Ovary (tissue), 7 donors: ENCODE measurements at regions not wholly inside any gene's neighbourhood (a gene's known extent, or its start where the extent isn't known, plus 50 kb on each side); places are given as distances from the start of the nearest gene placed in this dataset.
"Not testable (repeated sequence)": the region's sequence is repeated elsewhere in the genome, so short reads cannot be mapped to it uniquely, and the experiment has no call there.

Source experiments
- DNase-seq, 5 donors: peaks; one replicate each; pipeline ENCODE4 v3.0.0-alpha.2; 2019 to 2020
- H3K27ac ChIP-seq, 2 donors: fragments of 200-600 bp; one replicate each; pipeline versions ENCODE4 v1.5.1 to v1.8.0; 2019 to 2022
- H3K27me3 ChIP-seq: fragments of 200-600 bp; one replicate; pipeline ENCODE4 v1.8.0; 2022
- H3K36me3 ChIP-seq: fragments of 200-600 bp; sonication (generic); one replicate; pipeline ENCODE4 v1.5.1; 2019
- H3K4me1 ChIP-seq: one replicate; pipeline ENCODE4 v1.8.1; 2013; ENCODE audit warnings: mild to moderate bottlenecking, moderate library complexity; ENCODE audit not compliant: insufficient read depth
- H3K4me3 ChIP-seq: fragments of 200-600 bp; sonication (generic); one replicate; pipeline ENCODE4 v1.5.1; 2017
- H3K9me3 ChIP-seq, 2 donors: fragments of 200-600 bp in 1 of 2; sonication (generic) in 1 of 2; one replicate each; pipeline versions ENCODE4 v1.5.1 to v1.8.1; 2013 to 2019; ENCODE audit warnings: mild to moderate bottlenecking in 1 of 2, moderate library complexity in 1 of 2
- WGBS, 3 donors: extraction: QIAGEN DNeasy Blood & Tissue Kit in 1 of 3; methylation state at CpG; one replicate each; pipeline versions ENCODE4 v1.1.5 to v1.1.7; 2013 to 2017; 5-methylcytosine and 5-hydroxymethylcytosine counted together
- intact Hi-C, 4 donors: fragments of 100-400 bp; cut with DNase I; formaldehyde crosslinking; loops; one replicate each; pipeline versions ENCODE4 v1.11.0 to v1.15.1; 2022 to 2023
- donor health status: DM: no; HTN: no; CAD: no; lungs with moderate emphysema.
- donor health status: DM: no; HTN: no; CAD: no.
- donor health status: Bipolar disorder and iron deficiency.
- donor health status: DM: no; HTN: no; CAD: no.
- donor health status: DM: yes; HTN: yes; CAD: no.

DNA sequence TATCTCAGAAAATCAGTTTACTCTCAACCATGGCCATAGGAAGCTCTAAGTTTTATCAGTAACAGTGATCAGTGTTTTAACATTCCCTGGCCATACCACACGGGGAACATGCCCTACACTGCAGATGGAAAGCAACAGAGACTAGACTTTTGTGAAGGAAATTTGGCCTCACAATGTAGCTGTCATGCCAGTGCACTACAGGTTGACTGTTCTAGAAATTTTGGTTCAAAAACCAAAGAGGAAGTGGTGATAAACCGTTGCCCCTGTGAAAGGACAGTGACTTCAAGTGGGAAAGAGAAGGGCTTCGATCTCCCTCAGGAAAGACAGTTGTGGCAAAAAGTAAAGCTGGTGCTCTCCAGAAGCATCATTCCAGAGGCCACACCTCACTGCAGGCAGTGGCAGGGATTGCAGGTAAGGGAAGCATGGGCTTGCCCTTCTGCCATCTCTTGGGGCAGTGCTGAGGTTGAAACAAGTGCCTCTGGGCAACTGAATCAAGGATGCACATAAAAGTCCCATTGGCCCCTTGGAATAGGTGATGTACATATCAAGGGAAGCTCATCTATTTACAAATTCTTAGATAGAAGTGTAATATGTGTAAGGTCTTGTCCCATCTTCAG is 143.4 kb downstream of the PPIAL4A start:
- 59 to 65% (median 63%) methylated on average over 3 of the region's 3 CpGs for WGBS, 3 donors

DNA sequence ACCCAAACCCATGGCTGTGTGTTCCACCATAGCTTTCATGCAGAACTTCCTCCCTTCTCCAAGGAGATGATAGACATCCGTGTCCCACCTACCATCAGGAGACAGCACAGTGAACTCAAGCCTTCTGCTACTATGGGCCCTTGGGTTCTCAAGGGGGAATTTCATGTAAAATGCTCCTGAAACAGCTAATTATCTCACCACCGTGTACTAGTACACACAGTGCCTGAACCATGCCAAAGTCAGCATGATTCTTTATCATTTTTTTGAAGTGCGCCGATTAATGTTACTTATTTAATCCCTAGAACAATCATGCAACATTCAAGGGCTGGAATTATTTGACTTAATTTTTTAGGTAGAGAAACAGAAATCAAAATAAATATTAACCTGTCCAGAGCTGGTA is 147.2 kb downstream of the PPIAL4A start:
- no CpG with 5 or more reads among the region's 4 CpGs for WGBS, 3 donors
- DNase-seq, H3K4me3 ChIP-seq, H3K4me1 ChIP-seq, H3K9me3 ChIP-seq, H3K27ac ChIP-seq, intact Hi-C loops, H3K27me3 ChIP-seq, H3K36me3 ChIP-seq: not testable (repeated sequence)

More for the DNA sequence above, 143.4 kb downstream of the PPIAL4A start:
- intact Hi-C loops, H3K36me3 ChIP-seq, H3K4me1 ChIP-seq, H3K4me3 ChIP-seq, H3K27ac ChIP-seq, H3K9me3 ChIP-seq, H3K27me3 ChIP-seq, DNase-seq: not testable (repeated sequence)

DNA sequence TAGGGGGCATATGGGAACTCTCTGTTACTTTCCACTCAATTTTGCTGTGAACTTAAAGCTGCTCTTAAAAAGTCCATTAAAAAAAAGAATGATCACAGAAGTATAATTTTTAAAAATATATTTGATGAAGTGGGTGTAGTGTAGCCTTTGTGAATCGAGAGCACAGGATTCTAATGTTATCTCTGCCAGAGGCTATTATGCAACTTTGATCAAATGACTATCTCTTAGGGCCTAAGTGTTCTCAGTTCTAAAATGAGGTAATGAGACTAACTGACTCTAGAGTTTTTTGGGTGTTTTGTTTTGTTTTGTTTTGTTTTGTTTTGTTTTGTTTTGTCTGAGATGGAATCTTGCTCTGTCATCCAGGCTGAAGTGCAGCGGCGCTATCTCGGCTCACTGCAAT is 143.2 kb downstream of the FAM72B start:
- H3K27me3 ChIP-seq, H3K9me3 ChIP-seq, H3K27ac ChIP-seq, H3K4me3 ChIP-seq, intact Hi-C loops, H3K4me1 ChIP-seq, DNase-seq, H3K36me3 ChIP-seq: not testable (repeated sequence)
- 94% methylated on average over 3 of the region's 4 CpGs; no CpG with 5 or more reads in 2 of the 3 donors for WGBS, 3 donors

DNA sequence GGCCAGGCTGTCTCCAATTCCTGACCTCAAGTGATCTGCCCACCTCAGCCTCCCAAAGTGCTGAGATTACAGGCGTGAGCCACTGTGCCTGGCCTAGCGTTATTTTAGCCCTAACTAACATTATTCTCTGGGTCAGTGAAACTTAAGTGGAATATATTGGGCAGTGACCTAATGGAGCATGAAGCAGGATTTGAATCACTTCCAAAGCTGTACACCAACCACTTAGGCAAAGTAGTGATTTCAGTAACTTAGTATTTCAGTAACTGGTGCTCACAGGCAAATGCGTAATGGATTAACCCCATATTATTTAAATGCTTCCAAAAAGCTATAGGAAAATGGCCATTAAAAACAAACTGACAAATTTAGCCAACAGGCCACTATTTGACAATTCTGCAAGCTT is 142.6 kb downstream of the FAM72B start:
- H3K36me3 ChIP-seq, H3K4me1 ChIP-seq, H3K27me3 ChIP-seq, DNase-seq, intact Hi-C loops, H3K9me3 ChIP-seq, H3K4me3 ChIP-seq, H3K27ac ChIP-seq: not testable (repeated sequence)
- 88 to 94% (median 93%) methylated on average over 1 to 3 of the region's 3 CpGs for WGBS, 3 donors

DNA sequence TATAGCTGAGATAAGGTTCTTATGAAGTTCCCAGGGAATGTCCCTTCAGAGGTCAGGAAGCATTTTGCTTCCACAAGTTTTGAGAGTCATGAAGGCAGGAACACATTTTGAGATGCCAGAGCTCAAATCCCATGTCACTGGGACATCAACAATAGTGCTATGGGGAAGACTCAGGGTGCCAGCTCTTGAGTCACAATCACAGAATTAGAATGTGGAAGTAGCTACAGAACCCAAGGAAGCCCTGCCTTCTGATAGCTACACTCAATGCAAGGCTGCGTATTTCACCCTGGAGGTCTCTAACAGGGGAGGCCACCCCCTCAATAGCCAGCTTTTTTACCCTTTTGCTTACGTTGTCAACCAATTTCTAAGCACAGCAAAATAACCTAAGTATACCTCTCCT is 141.3 kb downstream of the FAM72B start:
- H3K9me3 ChIP-seq, intact Hi-C loops, DNase-seq, H3K4me3 ChIP-seq, H3K27ac ChIP-seq, H3K4me1 ChIP-seq, H3K27me3 ChIP-seq, H3K36me3 ChIP-seq: not testable (repeated sequence)
- WGBS, 3 donors = 54 to 60% (median 59%) methylated on average over 1 to 2 of the region's 2 CpGs

DNA sequence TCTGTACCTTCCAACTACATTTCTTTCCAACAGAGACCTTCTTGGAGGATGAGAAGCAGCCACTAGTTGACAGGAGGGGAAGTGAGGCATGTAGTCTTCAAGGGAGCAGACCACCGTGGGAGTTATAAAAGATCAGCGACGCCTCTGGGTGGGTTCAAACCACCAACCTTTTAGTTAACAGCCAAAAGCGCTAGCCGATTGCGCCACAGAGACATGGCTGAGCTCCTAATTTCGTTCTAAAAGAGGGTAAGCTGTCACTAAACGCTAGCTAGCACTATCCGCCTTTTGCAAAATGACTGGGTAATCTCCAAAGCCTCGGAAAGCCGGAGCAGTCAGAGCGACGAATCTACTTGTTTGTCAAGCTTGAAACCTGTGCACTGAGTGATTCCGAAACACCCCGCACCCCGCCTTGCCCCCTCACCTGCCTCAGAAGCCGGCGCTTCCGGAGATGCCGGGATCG is 135.8 kb downstream of the FAM72B start:
- H3K4me3 ChIP-seq, H3K36me3 ChIP-seq, H3K9me3 ChIP-seq, H3K27ac ChIP-seq, DNase-seq, intact Hi-C loops, H3K4me1 ChIP-seq, H3K27me3 ChIP-seq: not testable (repeated sequence)
- 7 to 12% (median 10%) methylated on average over 20 to 21 of the region's 21 CpGs for WGBS, 3 donors

DNA sequence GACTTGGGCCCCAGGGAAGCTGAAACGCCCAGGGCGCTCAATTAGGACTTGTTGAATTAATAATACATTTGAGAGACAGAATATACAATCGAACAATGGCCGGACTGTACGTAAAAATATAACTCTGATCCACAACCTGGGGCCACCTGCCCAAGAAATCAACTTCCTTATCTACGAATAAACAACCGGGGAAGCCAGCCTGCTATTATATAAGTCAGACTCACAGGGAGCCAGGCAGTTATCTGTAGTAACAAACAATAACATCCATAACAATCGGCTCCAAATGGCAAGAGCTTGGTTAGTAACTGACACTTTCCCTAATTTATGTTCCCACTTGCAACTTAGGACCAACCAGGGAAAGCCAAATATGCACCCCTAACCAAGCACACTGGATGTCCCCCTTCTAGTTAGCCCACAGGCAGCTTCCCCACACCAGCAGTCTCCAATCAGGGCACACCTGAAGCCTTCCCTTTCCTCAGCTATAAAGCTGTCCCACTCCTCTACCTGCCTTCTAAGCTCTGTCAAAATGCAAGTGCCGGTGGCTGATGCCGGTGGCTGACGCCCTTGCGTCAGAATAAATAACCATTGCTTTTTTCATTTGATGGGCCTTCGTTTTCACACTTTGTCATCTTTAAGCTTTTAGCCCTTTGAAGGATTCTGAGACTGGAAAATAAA is 135.2 kb downstream of the FAM72B start:
- 23 to 55% (median 38%) methylated on average over 5 to 7 of the region's 13 CpGs for WGBS, 3 donors

DNA sequence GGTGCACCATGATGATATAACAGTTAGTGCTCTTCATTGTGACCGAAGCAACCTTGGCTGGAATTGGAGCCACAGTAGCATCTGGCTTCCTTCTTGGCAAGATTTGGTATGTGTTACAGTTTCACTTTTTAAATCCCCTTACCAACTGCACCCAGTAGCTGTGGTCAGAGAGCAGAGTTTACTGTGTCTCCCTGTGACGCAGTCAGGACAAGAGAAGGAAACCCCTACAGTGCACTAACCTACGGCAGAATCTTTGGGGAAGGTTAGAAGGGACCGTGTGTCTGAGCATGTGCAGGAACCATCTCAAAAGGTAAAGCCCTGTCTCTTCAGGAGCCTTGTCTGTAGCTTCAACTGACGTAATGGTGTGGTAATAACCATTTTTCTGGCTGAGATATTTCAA is 134.0 kb downstream of the FAM72B start:
- H3K4me3 ChIP-seq, H3K4me1 ChIP-seq, H3K27me3 ChIP-seq, DNase-seq, intact Hi-C loops, H3K36me3 ChIP-seq, H3K27ac ChIP-seq, H3K9me3 ChIP-seq: not testable (repeated sequence)
- WGBS, 3 donors = 83 to 95% (median 89%) methylated on average over 5 of the region's 5 CpGs

More for the DNA sequence above, 135.2 kb downstream of the FAM72B start:
- H3K27ac ChIP-seq, H3K36me3 ChIP-seq, H3K9me3 ChIP-seq, intact Hi-C loops, DNase-seq, H3K4me3 ChIP-seq, H3K27me3 ChIP-seq, H3K4me1 ChIP-seq: not testable (repeated sequence)

DNA sequence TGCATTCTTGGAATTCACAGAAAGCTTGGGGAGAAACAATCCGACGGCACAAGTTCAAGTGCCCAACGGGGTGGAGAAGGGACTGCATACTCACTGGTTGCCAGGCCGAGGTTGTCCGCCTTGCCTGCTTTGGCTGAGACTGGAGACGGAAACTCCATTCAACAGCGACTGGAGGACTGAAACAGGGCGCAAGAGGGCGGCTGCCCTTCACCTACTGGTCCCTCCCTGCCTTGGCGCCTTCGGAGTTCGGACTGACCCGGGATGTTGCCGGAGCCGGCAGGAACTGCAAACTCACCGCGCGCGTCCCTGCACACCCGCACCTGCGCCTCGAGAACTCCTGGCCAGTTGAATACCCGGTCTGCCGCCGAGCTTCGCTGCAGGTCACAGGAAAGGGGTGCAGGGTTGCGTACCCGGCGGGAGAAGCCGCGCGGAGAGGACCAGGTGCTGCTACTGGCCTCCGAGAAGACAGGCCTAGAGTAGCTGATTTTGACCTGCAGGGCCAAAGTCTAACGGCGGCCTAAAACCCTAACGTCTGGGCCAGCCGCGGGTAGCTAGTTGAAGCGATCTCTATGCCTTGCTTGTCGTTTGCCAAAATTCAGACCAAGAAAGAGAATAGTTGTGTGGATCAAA is 132.9 kb downstream of the FAM72B start:
- DNase-seq, intact Hi-C loops, H3K4me3 ChIP-seq, H3K4me1 ChIP-seq, H3K9me3 ChIP-seq, H3K27me3 ChIP-seq, H3K27ac ChIP-seq, H3K36me3 ChIP-seq: not testable (repeated sequence)
- 19 to 23% (median 20%) methylated on average over 11 to 23 of the region's 40 CpGs for WGBS, 3 donors

DNA sequence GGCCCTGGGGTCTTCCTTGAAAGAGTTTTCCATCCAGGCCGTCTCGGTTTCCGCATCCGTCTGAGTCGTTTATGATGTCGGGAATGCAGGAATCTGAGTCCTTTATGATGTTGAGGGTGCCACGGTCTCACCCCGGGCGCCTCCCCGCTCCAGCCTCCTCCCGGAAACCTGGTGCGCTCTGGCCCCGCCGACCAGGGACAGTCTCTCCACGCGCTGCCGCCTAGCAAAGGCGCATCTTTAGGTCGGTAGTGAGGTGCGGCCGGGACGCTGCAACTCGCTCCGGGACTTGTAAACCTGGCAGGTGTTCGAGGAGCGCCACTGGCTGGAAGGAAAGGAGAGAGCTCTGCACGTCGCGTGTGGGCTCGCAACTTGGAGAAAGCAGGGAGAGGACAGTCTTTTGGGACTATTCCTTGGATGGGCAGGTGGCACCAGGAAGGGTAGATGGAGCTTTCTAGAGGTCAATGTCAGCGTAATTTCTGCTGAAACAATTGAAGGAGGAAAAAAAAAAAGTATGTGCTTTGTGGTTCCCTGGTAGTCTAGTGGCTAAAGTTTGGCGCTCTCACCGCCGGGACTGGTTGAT is 132.0 kb downstream of the FAM72B start:
- H3K4me3 ChIP-seq, H3K27me3 ChIP-seq, H3K36me3 ChIP-seq, DNase-seq, H3K4me1 ChIP-seq, H3K9me3 ChIP-seq, intact Hi-C loops, H3K27ac ChIP-seq: not testable (repeated sequence)
- 9 to 16% (median 10%) methylated on average over 26 to 32 of the region's 34 CpGs for WGBS, 3 donors

DNA sequence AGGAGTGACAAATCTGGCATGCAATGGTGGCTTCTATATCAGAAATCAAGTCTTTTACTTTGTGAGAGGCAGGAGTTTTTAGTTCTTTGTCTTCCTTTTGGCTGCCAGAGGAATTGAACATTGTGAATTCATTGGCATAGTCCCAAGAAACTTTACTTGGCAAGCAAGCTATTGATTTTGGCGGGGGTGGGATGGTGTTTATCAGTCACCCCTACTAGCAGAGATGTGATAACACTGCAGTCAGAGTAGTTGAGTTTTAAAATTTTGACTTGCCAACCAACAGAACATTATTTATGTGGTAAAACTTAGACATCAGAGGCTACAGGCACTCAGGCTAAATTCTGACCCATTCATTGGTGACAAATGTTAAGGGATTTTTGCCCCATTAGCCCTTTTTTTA is 129.2 kb downstream of the FAM72B start:
- H3K36me3 ChIP-seq, H3K27ac ChIP-seq, DNase-seq, intact Hi-C loops, H3K4me3 ChIP-seq, H3K4me1 ChIP-seq, H3K27me3 ChIP-seq, H3K9me3 ChIP-seq: not testable (repeated sequence)
- 18% methylated on average over 1 of the region's 1 CpG; no CpG with 5 or more reads in 2 of the 3 donors for WGBS, 3 donors

DNA sequence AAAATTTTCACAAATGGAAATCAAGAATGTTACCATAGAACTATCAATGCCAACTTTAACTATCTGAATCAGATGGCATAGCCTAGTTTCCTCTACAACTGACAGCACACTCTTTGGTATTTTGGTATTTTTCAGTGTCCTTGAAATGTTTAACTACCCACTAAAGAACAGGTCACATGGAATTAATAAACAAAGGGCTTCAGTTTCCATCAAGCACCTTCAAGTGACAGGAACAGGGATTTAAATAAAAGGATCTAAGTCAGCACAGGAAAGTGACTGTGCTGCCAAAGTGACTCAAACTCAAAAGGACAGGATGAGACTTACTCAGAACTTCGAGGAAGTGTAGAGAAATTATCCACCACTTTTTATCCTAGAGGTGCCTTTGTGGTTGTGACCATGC is 117.2 kb downstream of the FAM72B start:
- H3K27ac ChIP-seq, intact Hi-C loops, H3K27me3 ChIP-seq, H3K9me3 ChIP-seq, H3K36me3 ChIP-seq, H3K4me1 ChIP-seq, H3K4me3 ChIP-seq, DNase-seq: not testable (repeated sequence)
- WGBS, 3 donors = 50 to 60% methylated on average over 1 of the region's 1 CpG; no CpG with 5 or more reads in 1 of the 3 donors
